Activated T-helper 2 cell treated with anti-CD3 and anti-CD28 coated beads, Interferon-gamma antibody, Interleukin-2, Interleukin-4, amounts not matched to agents 10 μg/mL and 5 μg/mL and 100 μg/mL, durations not matched to agents 14 hours and 24 hours and 36 hours (primary cell): ENCODE measurements at regions not wholly inside any gene's neighbourhood (a gene's known extent, or its start where the extent isn't known, plus 50 kb on each side); places are given as distances from the start of the nearest gene placed in this dataset.
"Not testable (repeated sequence)": the region's sequence is repeated elsewhere in the genome, so short reads cannot be mapped to it uniquely, and the experiment has no call there.

ENCODE experiments used
- DNase-seq: peaks from one replicate; pipeline ENCODE4 v3.0.0; 2021; ENCODE audit warnings: low spot score
- H3K27ac Mint-ChIP-seq: one replicate; pipeline ENCODE4 v1.8.0; 2021; ENCODE audit warnings: mixed read lengths
- H3K27me3 Mint-ChIP-seq: one replicate; pipeline ENCODE4 v1.8.0; 2021; ENCODE audit warnings: low read depth, mixed read lengths
- H3K36me3 Mint-ChIP-seq: one replicate; pipeline ENCODE4 v1.8.0; 2021; ENCODE audit warnings: low read depth, mixed read lengths
- H3K4me1 Mint-ChIP-seq: one replicate; pipeline ENCODE4 v1.8.0; 2021; ENCODE audit warnings: low read depth, mixed read lengths
- H3K4me3 Mint-ChIP-seq: one replicate; pipeline ENCODE4 v1.8.0; 2021; ENCODE audit warnings: low read depth, mild to moderate bottlenecking, moderate library complexity, mixed read lengths
- H3K9me3 Mint-ChIP-seq: one replicate; pipeline ENCODE4 v1.8.0; 2021; ENCODE audit warnings: mixed read lengths
- intact Hi-C: fragments of 100-400 bp; cut with micrococcal nuclease; formaldehyde crosslinking; loops from one replicate; pipeline ENCODE4 v1.15.1; 2023

DNA sequence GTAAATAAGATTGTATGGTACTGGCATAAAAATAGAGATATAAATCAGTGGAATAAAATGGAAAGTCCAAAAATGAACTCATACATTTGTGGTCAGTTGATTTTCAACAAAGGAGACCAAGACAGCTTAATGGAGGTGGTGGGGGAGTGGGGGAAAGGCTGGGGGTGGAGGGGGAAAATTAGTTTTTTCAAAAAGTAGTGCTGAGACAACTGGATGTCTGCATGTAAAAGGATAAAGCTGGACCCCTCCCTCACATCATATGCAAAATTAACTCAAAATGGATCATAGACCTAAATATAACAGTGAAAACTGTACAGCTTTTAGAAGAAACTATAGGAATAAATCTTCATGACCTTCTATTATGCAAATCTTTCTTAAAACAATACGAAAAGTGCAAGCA, 107.0 kb downstream of the HMHB1 start:
- peaks cover 9% of the 10 kb centered on the region for H3K4me1 Mint-ChIP-seq
- no peak overlapping the region for H3K4me3 Mint-ChIP-seq
- H3K36me3 Mint-ChIP-seq: no peaks in the 10 kb centered on the region
- H3K27me3 Mint-ChIP-seq: peaks cover 17% of the 10 kb centered on the region
- no peak overlapping the region for H3K27ac Mint-ChIP-seq
- intact Hi-C loops: no loop called here
- no peaks in the 10 kb centered on the region for H3K9me3 Mint-ChIP-seq
- no peak for DNase-seq

DNA sequence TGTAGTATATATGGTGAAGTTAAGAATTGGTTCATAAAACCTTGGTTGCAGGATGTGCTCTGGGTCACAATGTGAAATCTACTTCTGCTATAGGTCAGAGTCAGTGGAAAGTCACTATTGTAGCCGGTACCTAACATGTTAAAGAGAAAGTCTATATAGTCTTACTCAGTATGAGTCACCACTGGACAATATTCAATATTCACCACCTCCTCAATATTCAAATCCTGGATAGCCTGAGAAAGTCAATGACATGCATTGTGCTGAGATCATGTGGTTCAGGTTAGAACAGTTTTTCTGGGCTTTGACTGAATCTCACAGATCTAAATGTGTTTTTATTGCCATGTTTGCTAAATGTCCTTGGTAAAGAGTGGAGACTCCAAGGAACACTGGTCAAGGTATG, 108.8 kb downstream of the HMHB1 start:
- H3K4me3 Mint-ChIP-seq: no peak overlapping the region
- no peak overlapping the region for H3K27ac Mint-ChIP-seq
- no peaks in the 10 kb centered on the region for H3K36me3 Mint-ChIP-seq
- no peak for DNase-seq
- intact Hi-C loops: no loop called here
- peaks cover 10% of the 10 kb centered on the region for H3K4me1 Mint-ChIP-seq
- H3K9me3 Mint-ChIP-seq: no peaks in the 10 kb centered on the region
- H3K27me3 Mint-ChIP-seq: peaks cover 7% of the 10 kb centered on the region

DNA sequence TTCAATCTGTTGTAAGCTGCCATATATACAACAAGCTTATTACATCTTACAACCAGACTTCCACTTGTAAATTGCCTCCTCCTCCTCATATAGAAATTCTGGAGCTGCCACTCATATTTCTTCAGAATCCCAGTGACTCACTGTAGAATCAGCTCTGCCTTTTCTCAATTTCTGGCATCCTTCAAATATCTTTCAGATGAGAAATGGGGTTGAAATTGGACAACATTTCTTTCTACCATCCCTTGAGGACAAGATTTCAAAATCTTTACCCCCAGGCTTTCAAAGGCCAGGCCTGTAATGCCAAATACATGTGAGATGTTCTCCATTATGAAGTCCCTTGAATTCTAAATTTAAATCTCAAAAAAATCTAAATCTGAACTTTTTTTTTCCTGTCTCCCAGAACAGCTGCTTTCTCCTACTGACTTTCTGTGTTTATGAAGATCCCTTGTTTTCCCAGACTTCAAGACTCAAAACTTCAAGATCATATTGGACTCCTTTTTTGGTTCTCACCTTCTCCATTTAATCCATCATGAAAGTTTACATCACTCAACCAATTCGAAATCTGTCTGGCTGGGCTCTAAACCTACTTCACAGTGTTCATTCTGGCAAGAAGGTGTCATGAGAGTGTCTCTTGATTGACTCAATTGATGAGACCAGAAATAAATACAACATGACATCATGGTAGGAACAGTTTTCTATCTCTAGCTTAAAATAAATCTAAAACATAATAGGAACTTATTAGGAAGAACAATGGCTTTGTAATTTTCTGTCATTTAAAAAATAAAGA, 109.8 kb downstream of the HMHB1 start:
- DNase-seq: no peak
- H3K4me3 Mint-ChIP-seq: no peak overlapping the region
- no peaks in the 10 kb centered on the region for H3K9me3 Mint-ChIP-seq
- H3K27me3 Mint-ChIP-seq: no peaks in the 10 kb centered on the region
- peaks cover 10% of the 10 kb centered on the region for H3K4me1 Mint-ChIP-seq
- intact Hi-C loops: no loop called here
- no peaks in the 10 kb centered on the region for H3K36me3 Mint-ChIP-seq
- no peak overlapping the region for H3K27ac Mint-ChIP-seq

DNA sequence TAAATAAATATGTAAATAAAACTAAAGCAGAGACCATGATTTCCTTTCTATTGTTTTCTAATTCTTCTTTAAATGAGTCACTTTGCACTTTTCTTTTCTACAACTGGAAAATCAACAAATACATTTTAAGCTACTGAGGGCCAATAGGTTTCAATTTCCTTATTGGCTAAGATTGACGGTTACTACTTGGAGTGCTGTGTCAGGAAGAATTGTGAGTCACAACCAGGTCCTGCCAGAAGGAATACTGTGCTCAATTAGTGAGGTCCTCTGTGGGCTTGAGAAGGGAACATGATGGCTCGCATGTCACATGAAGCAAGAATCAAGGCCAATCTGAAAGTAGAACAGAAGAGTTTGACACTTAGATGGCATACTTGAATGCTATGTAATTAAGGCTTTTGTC, 110.8 kb downstream of the HMHB1 start:
- intact Hi-C loops: no loop called here

DNA sequence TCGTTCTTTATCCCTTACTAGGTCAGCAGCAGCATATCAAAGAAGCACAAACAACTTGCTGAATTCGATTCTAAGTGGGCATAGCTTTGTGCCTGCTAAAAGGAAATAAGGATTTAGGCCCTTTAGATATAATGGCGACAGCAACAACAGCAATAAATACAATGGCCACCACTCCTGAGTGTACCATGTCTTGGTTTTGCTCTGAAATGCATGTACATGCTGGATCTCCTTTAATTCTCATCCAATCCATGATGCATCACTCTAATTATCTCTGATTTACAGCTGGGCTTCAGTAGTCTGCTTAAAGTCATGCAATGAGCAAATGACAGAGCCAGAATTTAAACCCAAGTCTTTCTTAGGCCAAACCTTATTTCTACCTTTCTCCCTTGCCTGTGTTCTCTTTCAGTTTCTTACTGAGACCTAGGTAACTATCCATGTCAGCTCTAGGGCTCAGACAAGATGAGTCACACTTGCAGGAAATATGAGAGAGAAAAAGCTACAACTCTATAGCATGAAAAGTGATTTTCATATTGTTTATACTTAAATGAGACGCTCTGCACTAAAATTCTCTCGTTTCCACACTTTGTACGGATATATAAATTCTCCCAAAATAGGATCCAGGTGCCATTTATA, 111.8 kb downstream of the HMHB1 start:
- intact Hi-C loops: no loop called here

More for the DNA sequence above, 110.8 kb downstream of the HMHB1 start:
- no peaks in the 10 kb centered on the region for H3K9me3 Mint-ChIP-seq
- H3K27ac Mint-ChIP-seq: no peak overlapping the region
- no peak for DNase-seq
- H3K27me3 Mint-ChIP-seq: no peaks in the 10 kb centered on the region
- no peaks in the 10 kb centered on the region for H3K36me3 Mint-ChIP-seq
- no peak overlapping the region for H3K4me3 Mint-ChIP-seq
- H3K4me1 Mint-ChIP-seq: peaks cover 10% of the 10 kb centered on the region

DNA sequence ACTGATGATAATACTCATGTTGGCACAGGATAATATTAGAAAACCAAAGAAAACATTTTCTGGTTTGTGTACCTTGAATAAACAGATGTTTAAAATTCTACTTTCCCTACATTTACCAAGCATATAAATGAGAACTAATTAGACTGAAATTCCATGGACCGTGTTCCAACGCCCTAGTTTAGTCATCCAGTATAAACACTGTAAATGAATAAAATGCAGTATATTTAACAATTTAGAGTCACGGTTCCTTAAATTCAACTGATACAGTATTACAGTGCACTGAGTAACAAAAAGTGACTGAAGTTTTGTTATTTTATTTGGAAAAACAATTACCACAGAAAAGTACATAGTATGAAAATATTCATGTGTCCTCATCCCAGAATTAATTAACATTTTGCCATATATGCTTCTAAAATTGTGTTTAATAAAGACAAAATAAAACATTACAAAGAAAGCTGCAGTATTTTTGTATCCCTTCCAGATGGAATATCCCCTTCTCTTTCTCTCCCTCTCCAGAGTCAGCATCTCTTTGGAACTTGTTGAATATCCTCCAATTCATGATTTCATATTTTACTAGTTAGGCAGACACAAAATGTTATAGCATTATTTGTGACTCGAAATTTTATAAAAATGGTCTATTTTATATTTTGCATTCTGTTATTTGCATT, 112.5 kb downstream of the HMHB1 start:
- Mint-ChIP-seq H3K27me3 (no peaks in the 10 kb centered on the region), H3K27ac (no peak overlapping the region), H3K36me3 (no peaks in the 10 kb centered on the region), H3K4me3 (no peak overlapping the region), H3K4me1 (peaks cover 10% of the 10 kb centered on the region), H3K9me3 (no peaks in the 10 kb centered on the region)
- DNase-seq: no peak
- intact Hi-C loops: no loop called here

More for the DNA sequence above, 111.8 kb downstream of the HMHB1 start:
- H3K36me3 Mint-ChIP-seq: no peaks in the 10 kb centered on the region
- H3K27me3 Mint-ChIP-seq: no peaks in the 10 kb centered on the region
- H3K4me1 Mint-ChIP-seq: peaks cover 10% of the 10 kb centered on the region
- H3K9me3 Mint-ChIP-seq: no peaks in the 10 kb centered on the region
- H3K27ac Mint-ChIP-seq: no peak overlapping the region
- no peak for DNase-seq
- no peak overlapping the region for H3K4me3 Mint-ChIP-seq

DNA sequence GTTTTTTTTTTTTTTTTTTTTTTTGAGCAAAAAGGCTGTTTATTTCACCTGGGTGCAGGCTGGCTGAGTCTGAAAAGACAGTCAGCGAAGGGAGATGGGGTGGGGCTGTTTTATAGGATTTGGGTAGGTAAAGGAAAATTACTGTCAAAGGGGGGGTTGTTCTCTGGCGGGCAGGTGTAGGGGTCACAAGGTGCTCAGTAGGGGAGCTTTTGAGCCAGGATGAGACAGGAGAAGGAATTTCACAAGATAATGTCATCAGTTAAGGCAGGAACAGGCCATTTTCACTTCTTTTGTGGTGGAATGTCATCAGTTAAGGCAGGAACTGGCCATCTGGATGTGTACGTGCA, 113.0 kb downstream of the HMHB1 start:
- H3K27ac Mint-ChIP-seq, intact Hi-C loops, H3K4me3 Mint-ChIP-seq, H3K27me3 Mint-ChIP-seq, H3K36me3 Mint-ChIP-seq, DNase-seq, H3K9me3 Mint-ChIP-seq: not testable (repeated sequence)
- peaks cover 10% of the 10 kb centered on the region for H3K4me1 Mint-ChIP-seq

DNA sequence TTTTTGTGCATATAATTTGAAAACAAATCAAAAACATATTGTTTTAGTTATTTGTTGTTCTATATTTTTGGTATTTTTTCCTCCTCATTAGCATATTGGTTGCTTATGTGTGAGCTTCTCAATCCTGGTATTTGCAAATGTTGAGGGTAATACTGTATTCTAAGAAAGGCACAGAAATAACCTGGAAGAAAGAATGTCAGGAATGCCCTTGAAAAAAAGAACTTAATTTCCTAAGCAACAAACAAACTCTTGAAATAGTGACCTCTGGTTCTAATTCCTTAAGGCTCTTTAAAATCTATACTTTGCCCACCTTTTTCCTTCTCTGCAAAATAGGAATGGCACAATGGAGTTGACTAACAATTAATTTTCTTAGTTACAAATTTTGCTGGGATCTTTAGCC, 117.5 kb downstream of the HMHB1 start:
- H3K4me1 Mint-ChIP-seq: no peaks in the 10 kb centered on the region
- H3K9me3 Mint-ChIP-seq: peaks cover 10% of the 10 kb centered on the region
- intact Hi-C loops: no loop called here
- DNase-seq: no peak
- H3K27ac Mint-ChIP-seq: no peak overlapping the region
- no peak overlapping the region for H3K4me3 Mint-ChIP-seq
- H3K27me3 Mint-ChIP-seq: no peaks in the 10 kb centered on the region
- no peaks in the 10 kb centered on the region for H3K36me3 Mint-ChIP-seq

DNA sequence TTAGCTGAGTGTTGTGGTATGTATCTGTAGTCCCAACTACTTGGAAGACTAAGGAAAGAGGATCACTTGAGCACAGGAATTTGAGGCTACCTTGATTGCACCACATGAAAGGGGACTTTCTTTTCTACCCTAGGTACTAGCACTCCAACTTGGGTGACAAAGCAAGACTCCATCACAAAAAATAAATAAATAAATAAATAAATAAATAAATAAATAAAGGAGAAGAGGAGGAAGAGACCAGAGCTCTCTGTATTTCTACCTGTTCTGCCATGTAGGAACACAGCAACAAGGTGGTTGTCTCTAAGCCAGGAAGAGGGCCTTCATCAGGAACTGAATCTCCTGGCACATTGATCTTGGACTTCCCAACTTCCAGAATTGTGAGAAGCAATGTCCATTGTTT, 118.6 kb downstream of the HMHB1 start:
- intact Hi-C loops: no loop called here
- Mint-ChIP-seq H3K9me3 (peaks cover 20% of the 10 kb centered on the region), H3K27me3 (peaks cover 1% of the 10 kb centered on the region), H3K4me1 (no peaks in the 10 kb centered on the region), H3K27ac (no peak overlapping the region), H3K4me3 (no peak overlapping the region), H3K36me3 (no peaks in the 10 kb centered on the region)
- DNase-seq: no peak

DNA sequence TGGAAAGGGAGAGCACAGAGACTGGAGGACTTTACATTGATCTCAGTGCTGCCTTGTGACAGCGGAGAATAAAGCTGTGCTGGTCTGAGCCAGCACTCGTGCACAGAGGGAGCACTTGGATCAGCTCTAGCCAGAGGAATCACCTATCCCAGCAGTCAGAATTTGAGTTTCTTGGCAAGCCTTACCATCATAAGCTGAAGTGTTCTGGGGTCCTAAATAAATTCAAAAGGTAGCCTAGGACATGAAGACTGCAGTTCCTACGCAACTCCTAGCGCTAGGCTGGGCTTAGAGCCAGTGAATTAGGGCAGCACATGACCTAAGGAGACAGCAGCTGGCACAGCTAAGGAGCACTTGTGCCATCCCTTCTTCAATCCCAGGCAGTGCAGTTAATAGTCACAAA, 119.5 kb downstream of the HMHB1 start:
- H3K27ac Mint-ChIP-seq: no peak overlapping the region
- no peak for DNase-seq
- H3K27me3 Mint-ChIP-seq: peaks cover 8% of the 10 kb centered on the region
- no peaks in the 10 kb centered on the region for H3K36me3 Mint-ChIP-seq
- intact Hi-C loops: no loop called here
- no peak overlapping the region for H3K4me3 Mint-ChIP-seq
- H3K9me3 Mint-ChIP-seq: peaks cover 26% of the 10 kb centered on the region
- H3K4me1 Mint-ChIP-seq: no peaks in the 10 kb centered on the region

DNA sequence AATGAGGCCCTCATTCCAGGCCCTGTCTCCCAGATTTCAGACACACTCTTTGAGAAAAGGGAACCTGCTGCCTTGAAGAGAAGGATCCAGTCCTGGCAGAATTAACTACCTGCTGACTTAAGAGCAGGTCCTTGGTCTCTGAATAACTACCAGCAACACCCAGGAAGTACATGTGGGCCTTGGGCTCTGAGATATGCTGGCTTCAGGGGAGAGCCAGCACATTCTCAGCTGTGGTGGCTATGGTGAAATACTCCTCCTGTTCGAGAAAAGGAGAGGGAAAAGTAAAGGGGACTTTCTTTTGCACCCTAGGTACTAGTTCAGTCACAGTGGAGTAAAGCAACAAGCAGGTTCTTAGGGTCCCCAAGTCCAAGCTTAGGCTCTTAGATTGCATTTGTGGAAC, 120.0 kb downstream of the HMHB1 start:
- Mint-ChIP-seq H3K36me3 (no peaks in the 10 kb centered on the region), H3K4me3 (no peak overlapping the region), H3K27me3 (peaks cover 11% of the 10 kb centered on the region), H3K9me3 (peaks cover 26% of the 10 kb centered on the region), H3K4me1 (no peaks in the 10 kb centered on the region), H3K27ac (no peak overlapping the region)
- intact Hi-C loops: no loop called here
- no peak for DNase-seq

DNA sequence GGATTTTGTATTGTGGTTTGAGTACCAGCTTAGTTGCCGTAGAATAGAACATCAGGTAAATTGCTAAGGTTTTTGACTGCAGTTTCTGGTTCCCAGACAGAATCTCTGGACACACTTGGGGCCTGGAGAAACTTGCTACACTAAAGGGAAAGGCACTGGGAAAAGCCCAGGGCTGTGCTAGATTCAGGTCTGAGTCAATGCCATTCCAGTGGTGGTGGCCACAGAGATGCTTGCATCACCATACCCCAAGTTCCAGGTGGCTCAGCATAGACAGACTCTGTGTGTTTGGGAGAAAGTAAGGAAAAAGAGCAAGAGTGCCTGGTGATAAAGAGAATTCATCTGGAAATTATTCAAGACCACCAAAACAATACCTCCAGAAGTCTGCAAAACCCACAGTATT, 120.6 kb downstream of the HMHB1 start:
- H3K27me3 Mint-ChIP-seq: peaks cover 11% of the 10 kb centered on the region
- no peak overlapping the region for H3K27ac Mint-ChIP-seq
- H3K9me3 Mint-ChIP-seq: peaks cover 26% of the 10 kb centered on the region
- H3K4me1 Mint-ChIP-seq: no peaks in the 10 kb centered on the region
- H3K4me3 Mint-ChIP-seq: no peak overlapping the region
- no peak for DNase-seq
- H3K36me3 Mint-ChIP-seq: no peaks in the 10 kb centered on the region
- intact Hi-C loops: no loop called here

DNA sequence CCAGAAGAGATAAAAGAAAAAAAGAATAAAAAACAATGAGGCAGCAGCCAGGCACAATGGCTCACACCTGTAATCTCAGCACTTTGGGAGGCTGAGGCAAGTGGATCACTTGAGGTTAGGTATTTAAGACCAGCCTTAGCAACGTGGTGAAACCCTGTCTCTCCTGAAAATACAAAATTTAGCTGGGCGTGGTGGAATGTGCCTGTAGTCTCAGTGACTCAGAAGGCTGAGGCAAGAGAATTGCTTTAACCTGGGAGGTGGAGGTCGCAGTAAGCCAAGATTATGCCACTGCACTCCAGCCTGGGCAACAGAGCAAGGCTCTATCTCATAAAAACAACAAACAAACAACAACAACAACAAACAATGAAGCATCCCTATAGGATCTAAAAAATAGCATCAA, 121.5 kb downstream of the HMHB1 start:
- no peaks in the 10 kb centered on the region for H3K36me3 Mint-ChIP-seq
- H3K4me3 Mint-ChIP-seq: no peak overlapping the region
- intact Hi-C loops: no loop called here
- no peaks in the 10 kb centered on the region for H3K4me1 Mint-ChIP-seq
- H3K27ac Mint-ChIP-seq: no peak overlapping the region
- no peak for DNase-seq
- peaks cover 26% of the 10 kb centered on the region for H3K9me3 Mint-ChIP-seq
- peaks cover 12% of the 10 kb centered on the region for H3K27me3 Mint-ChIP-seq
